ENCODE measurements at regions not wholly inside any gene's neighbourhood (a gene's known extent, or its start where the extent isn't known, plus 50 kb on each side); places are given as distances from the start of the nearest gene placed in this dataset.

GRCh38 chr2:236393581-236393980 lies 129.4 kb upstream of the ASB18 start:
- no peak for TF ChIP-seq CTCF (IDR thresholded peaks at IDR 0.05)
- no peak for TF ChIP-seq POLR2A (IDR thresholded peaks at IDR 0.05)

Data from thyroid gland (tissue), 4 donors.